Panc1 (cell line): ENCODE measurements at regions not wholly inside any gene's neighbourhood (a gene's known extent, or its start where the extent isn't known, plus 50 kb on each side); places are given as distances from the start of the nearest gene placed in this dataset.

Source experiments
- ATAC-seq: fragments of 200-7000 bp; cut with Tn5 transposase; 2 replicates; pipeline ENCODE4 v1.9.1; 2020; ENCODE audit warnings: mild to moderate bottlenecking, moderate library complexity
- BruUV-seq: library from RNA; stranded (reverse); fragments of 400-500 nt; replicated peaks from 2 replicates; lab custom pipeline; 2021; lab: Mats Ljungman, UMichigan
- CTCF ChIA-PET: fragments of 300-600 bp; sonication (Branson Sonifier 250); formaldehyde crosslinking; loops from one replicate; lab custom pipeline; 2022; ENCODE audit warnings: antibody characterized with exemption; lab: Charles Lee
- POLR2A ChIA-PET: fragments of 300-600 bp; sonication (Branson Sonifier 250); formaldehyde crosslinking; loops from one replicate; lab custom pipeline; 2022; ENCODE audit warnings: antibody characterized with exemption; lab: Charles Lee
- DNase-seq: peaks from one replicate; pipeline ENCODE4 v3.0.0-alpha.2; 2010; ENCODE audit warnings: low read depth, low spot score
- H3K27ac ChIP-seq: 2 replicates; pipeline ENCODE4 v1.5.1; 2011; ENCODE audit warnings: mild to moderate bottlenecking, low read length, inconsistent platforms
- H3K27me3 ChIP-seq: fragments of 200-500 bp; sonication (Bioruptor generic); 2 replicates; pipeline ENCODE4 v1.6.0; 2014; ENCODE audit warnings: low read length, inconsistent platforms; ENCODE audit not compliant: control insufficient read depth, insufficient read depth
- H3K36me3 ChIP-seq: fragments of 200-500 bp; sonication (Bioruptor generic); 2 replicates; pipeline ENCODE4 v1.5.1; 2014; ENCODE audit warnings: inconsistent platforms, mild to moderate bottlenecking, low read length, moderate library complexity; ENCODE audit not compliant: control insufficient read depth, insufficient read depth
- H3K4me1 ChIP-seq: 2 replicates; pipeline ENCODE4 v1.5.1; 2011; ENCODE audit warnings: inconsistent platforms, mild to moderate bottlenecking, low read length, moderate library complexity; ENCODE audit not compliant: control insufficient read depth, insufficient read depth
- H3K4me3 ChIP-seq, 2 experiments: 2 replicates each; pipeline ENCODE4 v1.5.1; 2011 to 2012; ENCODE audit warnings: low read depth in 2 of 2, low read length in 2 of 2, mild to moderate bottlenecking in 2 of 2, inconsistent platforms in 1 of 2, moderate library complexity in 1 of 2
- H3K9me3 ChIP-seq: fragments of 200-500 bp; sonication (Bioruptor generic); 2 replicates; pipeline ENCODE4 v1.5.1; 2014; ENCODE audit warnings: low read depth, mild to moderate bottlenecking, inconsistent platforms, low read length, moderate library complexity; ENCODE audit not compliant: control insufficient read depth, insufficient read depth
- CTCF ChIP-seq: fragments of 450-650 bp; IDR thresholded peaks from 2 replicates; pipeline ENCODE4 v1.5.1; 2017; ENCODE audit warnings: mild to moderate bottlenecking
- POLR2AphosphoS5 ChIP-seq: IDR thresholded peaks from 2 replicates; pipeline ENCODE4 v1.6.1; 2012; ENCODE audit warnings: mild to moderate bottlenecking, low read depth, low read length, moderate library complexity
- REST ChIP-seq, 2 experiments: IDR thresholded peaks; 2 replicates each; pipeline ENCODE4 v1.6.1; 2011 to 2012; ENCODE audit warnings: low read depth in 2 of 2, control low read depth in 1 of 2, low read length in 1 of 2, mild to moderate bottlenecking in 1 of 2, moderate library complexity in 1 of 2; ENCODE audit not compliant: insufficient read depth in 1 of 2
- SIN3A ChIP-seq: IDR thresholded peaks from 2 replicates; pipeline ENCODE4 v1.6.1; 2012; ENCODE audit warnings: low read depth, mild to moderate bottlenecking, low read length, moderate library complexity, borderline replicate concordance; ENCODE audit not compliant: insufficient read depth
- TCF7L2 ChIP-seq: IDR thresholded peaks from 2 replicates; pipeline ENCODE4 v1.6.1; 2011; ENCODE audit warnings: mild to moderate bottlenecking, low read depth, low read length, inconsistent platforms
- in situ Hi-C: cut with HindIII; loops from 2 replicates; pipeline ENCODE4 v1.10.0; 2016; ENCODE audit warnings: low sequenced_read_pairs, low pct_unique_long_range_greater_than_20kb
- intact Hi-C: fragments of 100-400 bp; cut with micrococcal nuclease; formaldehyde crosslinking; loops from one replicate; pipeline ENCODE4 v1.10.0; 2022; ENCODE audit not compliant: unreplicated experiment

- intact Hi-C loops = no loop called here
- no peaks in the 10 kb centered on the region for H3K36me3 ChIP-seq
- no peaks in the 10 kb centered on the region for H3K4me1 ChIP-seq
- no peak overlapping the region for H3K27ac ChIP-seq
- CTCF ChIA-PET = no interaction called here
- DNase-seq (no peak), ATAC-seq (no peak)
- in situ Hi-C loops = no loop called here
- no peak overlapping the region for H3K4me3 ChIP-seq
- no peaks in the 10 kb centered on the region for H3K9me3 ChIP-seq
- BruUV-seq = no TSS peak
- no peaks in the 10 kb centered on the region for H3K27me3 ChIP-seq
- POLR2A ChIA-PET = no interaction called here
- no peak for TF ChIP-seq SIN3A
- TF ChIP-seq TCF7L2 = no peak
- TF ChIP-seq REST (IDR thresholded peaks at IDR 0.05; ENCODE audit: insufficient read depth in 1 of 2, low read depth in 2 of 2, low read length in 1 of 2) = no peak
- no peak for TF ChIP-seq POLR2AphosphoS5
- no peak for TF ChIP-seq CTCF
Observed at GRCh38 chr13:80727321-80727975, 386.5 kb upstream of the SPRY2 start.

- ChIA-PET CTCF (no interaction called here), POLR2A (no interaction called here)
- no peak for TF ChIP-seq TCF7L2
- no peak for TF ChIP-seq REST (IDR thresholded peaks at IDR 0.05; ENCODE audit: insufficient read depth in 1 of 2, low read depth in 2 of 2, low read length in 1 of 2)
- TF ChIP-seq SIN3A = no peak
- TF ChIP-seq CTCF = no peak
- TF ChIP-seq POLR2AphosphoS5 = no peak
- Histone ChIP-seq H3K36me3 (no peaks in the 10 kb centered on the region), H3K27ac (no peak overlapping the region), H3K27me3 (no peaks in the 10 kb centered on the region), H3K4me1 (no peaks in the 10 kb centered on the region), H3K4me3 (no peak overlapping the region), H3K9me3 (no peaks in the 10 kb centered on the region)
- ATAC-seq (no peak), DNase-seq (no peak)
- BruUV-seq = no TSS peak
- in situ Hi-C loops = no loop called here
- intact Hi-C loops = no loop called here
Observed at GRCh38 chr13:80726868-80727267, 385.9 kb upstream of the SPRY2 start.
